ENCODE measurements at regions not wholly inside any gene's neighbourhood (a gene's known extent, or its start where the extent isn't known, plus 50 kb on each side); places are given as distances from the start of the nearest gene placed in this dataset.

DNA sequence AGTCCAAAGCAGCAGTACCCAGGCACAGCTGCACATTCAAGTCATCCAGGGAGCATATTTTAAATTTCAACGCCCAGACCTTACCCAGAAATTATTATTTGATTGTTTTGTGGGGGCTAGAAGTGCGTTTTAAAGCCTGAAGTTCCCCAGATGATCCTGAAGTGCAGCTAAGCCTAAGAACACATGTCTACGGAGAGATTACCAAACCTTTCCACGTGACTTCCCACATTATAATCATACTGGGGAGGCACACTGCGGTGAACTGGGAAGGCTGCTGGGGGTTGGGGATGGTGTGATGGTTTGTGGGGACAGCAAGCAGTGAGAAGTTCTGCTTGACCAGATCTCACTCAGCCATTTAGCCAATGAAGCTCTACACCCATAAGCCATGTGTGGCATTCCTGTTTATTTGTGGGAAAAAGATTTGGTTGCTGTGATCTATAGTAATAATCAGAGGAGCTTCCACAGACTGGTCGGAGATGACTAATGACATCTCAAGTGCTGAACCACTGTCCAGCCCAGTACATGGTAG is 93.4 kb upstream of the CDH6 start:
- DNase-seq (ENCODE audit: extremely low read depth, low read depth, low spot score) = no peak

DNA sequence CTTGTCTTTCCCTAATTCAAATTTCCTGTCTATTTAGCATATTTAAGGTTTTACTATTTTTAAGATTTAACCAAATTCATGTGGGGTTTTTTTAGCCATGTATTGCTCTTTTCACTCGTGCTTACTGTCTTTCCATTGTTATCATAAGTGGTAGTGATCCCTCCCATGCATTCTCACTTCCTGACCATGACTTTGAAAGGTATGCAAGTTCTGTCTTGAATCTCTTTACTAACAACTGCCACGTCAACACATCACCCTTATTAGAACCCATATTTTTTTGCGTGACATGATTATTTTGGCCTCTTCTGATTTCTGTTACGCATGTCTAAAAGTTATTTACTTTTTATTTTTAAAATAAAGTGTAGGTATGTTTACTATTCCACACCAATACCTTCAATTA is 94.7 kb upstream of the CDH6 start:
- DNase-seq (ENCODE audit: extremely low read depth, low read depth, low spot score) = no peak

DNA sequence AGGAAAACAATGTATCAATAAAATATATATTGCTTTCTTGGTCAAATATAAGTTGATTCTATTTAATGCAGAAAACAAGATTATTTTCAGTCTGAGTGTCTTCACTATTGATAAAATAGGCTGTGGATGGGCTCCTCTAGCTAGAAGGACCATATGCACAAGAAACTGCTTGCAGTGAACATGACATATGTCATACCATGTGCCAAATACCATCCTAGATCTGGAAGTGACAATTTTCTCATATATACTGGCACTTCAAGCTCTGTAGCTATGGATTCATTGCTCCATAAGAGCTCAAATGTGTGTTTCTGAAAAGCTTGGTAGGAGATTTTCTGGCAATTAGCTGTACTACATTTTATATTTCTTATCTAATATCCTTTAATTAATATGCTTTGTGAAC is 95.6 kb upstream of the CDH6 start:
- DNase-seq (ENCODE audit: extremely low read depth, low read depth, low spot score) = no peak

DNA sequence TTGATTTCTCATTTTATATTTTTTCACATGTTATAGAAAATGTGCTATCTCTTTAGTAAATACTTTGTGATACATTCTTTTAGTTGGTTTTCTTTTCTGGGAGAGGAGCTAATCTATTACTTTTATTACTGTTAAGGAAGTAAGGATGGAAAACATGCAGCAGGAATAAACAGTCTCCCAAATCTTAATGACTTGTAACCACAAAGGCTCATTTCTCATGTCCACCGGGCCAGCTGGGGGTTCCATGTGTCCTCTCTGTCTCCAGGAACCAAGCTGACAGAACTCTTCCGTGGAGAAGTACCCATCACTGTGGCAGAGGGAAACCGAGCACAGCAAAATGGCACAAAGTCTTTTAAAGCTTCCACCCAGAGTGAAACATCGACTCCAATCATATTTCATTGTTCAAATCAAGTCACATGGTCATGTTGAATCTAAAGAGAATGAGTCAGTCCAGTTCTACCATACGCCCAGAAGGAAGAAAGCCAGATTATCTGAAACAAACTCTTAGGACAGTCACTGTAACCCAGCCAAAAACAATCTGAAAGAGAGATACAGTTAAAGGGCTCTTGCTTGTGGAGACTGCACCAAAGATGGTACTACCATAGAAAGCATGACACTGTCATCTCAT is 97.1 kb upstream of the CDH6 start:
- DNase-seq (ENCODE audit: extremely low read depth, low read depth, low spot score) = no peak

DNA sequence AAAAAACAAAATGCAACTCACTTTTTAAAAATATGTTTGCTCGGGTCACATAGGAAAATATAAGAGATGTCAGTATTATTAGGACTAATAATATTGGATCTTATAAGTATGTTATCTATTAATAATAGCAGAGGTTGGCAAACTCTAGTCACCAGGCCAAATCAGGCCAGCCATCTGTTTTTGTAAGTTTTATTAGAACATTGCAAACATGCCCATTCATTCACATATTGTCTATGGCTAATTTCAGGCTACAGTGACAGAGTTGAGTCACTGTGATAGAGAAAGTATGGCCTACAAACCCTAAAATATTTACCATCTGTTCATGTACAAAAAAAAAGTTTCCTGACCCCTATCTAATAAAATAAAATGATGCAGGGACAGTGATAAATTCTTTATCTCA is 97.7 kb upstream of the CDH6 start:
- DNase-seq (ENCODE audit: extremely low read depth, low read depth, low spot score) = no peak

DNA sequence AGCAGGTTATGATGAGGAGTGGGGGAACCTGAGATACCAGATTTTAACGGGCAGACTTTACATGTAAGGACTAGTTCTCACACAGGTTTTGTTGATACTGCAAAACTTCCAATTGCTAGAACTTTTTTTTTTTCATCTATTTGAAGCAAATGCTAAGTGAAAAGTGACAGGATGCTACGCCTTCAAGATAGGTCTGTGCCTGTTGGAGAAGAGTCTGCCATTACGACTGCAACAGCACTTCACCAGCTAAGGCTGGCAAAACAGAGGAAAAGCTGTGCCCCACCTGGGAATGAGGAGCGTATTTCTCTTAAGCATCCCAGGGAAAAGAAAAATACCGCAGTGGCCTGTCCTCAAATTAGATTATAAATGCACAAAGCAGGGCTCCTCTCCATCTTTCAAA is 102.0 kb upstream of the CDH6 start:
- DNase-seq (ENCODE audit: extremely low read depth, low read depth, low spot score) = no peak

DNA sequence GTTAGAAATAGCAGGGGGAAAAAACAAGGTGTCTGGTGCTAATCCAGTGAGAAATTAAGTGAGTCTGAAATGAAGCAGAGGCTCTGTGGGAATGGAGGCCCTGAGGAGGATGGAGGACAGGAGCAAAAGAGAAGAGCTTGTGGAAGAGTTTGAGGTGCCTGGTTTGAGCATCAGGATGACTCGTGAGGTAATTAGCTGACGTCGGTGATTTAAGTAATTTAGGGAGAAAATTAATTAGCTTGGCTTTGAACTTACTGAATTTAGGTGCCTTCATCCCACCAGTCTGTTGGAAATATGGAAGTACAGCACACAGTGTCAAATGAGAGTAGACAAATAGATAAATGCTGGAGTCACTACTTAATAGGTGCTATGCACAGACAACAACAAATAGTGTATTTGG is 103.0 kb upstream of the CDH6 start:
- no peak for DNase-seq (ENCODE audit: extremely low read depth, low read depth, low spot score)

DNA sequence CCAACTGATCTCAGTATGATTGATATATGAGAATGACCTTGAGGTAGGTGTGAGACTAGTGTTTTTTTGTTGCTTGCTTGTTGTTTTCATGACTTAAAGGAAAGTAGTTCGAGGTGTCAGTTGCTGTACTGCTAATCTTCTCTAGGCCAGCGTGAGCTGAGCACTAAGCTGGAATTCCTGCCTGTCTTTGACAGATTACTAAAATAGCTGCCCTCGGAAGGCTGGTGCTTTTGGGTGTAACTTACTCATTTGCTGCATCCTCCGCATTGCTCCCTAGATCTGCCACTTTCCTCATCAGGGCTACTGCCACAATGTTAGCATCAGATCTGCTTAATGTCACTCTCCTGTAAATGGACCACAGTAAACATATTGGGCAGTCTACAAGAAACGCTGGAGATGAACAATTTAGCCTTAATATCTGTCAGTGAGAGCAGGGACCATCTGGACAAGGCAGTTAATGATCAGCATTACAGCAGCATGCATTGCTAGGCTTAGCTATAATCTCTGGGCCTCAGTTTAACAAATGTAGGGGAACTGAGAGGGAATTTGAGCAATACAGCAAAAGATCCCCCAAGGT is 106.6 kb upstream of the CDH6 start:
- DNase-seq (ENCODE audit: extremely low read depth, low read depth, low spot score) = no peak

DNA sequence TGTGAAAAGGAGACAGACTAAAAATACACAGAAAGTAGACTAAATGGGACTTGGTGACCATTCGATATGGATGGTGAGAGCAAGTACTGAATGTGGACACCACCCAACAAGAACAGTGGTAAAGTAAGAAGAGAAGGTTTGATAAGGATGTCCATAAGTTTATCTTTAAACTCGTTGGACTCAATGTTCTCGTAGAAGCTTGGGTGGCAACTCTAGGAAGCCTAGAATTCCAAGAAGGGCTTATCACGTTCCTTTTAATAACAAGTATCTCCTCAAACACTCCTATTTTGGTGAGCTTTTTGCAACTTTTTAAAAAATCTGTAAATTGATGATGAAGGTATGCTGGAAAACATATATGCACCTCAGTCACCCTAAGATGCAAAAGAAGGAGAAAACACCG is 108.6 kb upstream of the CDH6 start:
- DNase-seq (ENCODE audit: extremely low read depth, low read depth, low spot score) = no peak

DNA sequence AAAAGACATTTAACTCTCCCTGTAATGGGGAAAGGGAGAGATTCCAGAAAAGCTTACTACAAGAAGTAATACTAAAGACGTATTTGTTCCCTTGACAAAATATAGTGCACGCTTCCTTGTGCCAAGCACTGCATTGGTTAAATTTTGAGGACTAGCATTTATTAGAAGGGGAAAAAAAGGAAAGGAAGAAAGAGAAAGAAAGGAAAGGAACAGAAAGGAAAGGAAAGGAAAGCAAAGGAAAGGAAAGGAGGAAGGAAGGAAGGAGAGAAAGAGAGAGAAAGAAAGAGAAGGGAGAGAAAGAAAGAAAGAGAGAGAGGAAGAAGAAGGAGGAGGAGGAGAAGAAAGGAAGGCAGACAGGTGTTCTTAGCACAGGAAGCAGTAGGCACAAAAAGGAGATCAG is 110.1 kb upstream of the CDH6 start:
- DNase-seq (ENCODE audit: extremely low read depth, low read depth, low spot score) = no peak

DNA sequence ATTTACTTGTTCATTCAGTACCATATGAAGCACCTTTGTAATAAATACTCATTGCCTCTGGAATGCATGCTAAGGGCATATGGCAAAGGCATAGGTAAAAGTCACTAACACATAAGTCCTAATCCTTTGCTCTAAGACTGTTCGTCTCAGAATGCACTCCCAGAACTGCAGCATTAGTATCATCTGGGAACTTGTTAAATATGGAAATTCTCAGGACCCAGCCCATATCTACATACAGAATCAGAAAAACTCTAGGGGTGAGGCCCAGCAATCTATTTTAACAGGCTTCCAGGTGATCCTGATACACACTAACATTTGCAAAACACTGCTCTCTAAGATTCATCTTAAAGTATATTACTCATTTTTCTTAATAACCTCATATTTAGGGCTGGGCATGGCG is 113.8 kb upstream of the CDH6 start:
- DNase-seq (ENCODE audit: extremely low read depth, low read depth, low spot score) = no peak

DNA sequence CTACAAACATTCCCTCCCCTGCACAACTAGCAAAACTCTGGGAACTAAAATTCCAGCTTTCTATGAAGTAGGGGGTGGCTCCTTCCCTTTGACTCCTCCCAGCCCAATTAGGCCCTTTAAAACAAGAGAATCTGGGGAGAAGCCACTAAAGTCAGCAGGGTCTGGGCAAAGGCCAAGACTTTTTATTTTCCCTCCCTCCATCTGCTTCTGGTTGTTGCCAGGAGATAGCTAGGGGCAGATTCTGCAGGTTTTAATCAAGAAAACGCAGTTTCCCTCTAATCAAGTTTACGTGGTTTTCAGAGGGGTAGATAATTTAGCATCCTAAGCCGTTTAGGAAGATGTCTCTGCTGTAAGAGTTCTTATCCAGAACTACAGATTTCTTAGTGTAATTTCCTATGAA is 114.5 kb upstream of the CDH6 start:
- DNase-seq (ENCODE audit: extremely low read depth, low read depth, low spot score) = no peak

DNA sequence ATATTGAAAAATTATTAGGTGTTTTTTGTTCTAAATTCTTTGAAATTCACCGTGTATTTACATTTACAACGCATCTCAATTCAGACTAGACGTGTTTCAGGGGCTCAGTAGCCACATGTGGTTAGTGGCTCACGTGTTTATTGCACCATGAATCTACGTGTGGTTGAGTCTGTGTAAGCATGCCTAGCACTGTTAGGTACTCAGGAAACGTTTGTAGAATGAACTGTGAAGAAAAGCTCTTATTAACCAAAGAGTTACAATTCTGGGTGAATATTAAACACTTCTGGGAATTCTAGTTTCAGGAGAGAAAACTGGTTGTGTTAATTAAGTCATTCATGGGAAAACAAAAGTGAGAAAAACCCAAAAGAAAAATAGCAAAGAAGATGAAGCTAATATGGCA is 117.5 kb upstream of the CDH6 start:
- DNase-seq (ENCODE audit: extremely low read depth, low read depth, low spot score) = no peak

DNA sequence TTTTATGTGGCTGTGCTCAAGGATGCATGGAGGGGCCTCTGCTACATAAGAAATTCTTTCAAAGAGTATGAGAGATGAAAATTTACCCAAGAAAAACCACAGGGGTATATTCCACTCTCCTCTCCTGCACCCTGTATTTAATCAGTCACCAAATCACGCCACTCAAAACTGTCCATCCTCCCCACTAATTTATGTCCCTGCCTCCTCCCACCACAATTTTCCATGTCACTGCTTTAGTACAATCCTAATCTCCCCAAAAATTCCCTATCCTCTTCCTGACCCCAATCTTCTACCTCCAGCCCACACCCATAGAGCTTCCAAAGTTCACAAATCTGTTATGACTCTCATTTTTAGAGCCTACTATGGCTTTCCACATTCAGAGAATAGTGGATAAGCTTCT is 125.2 kb upstream of the CDH6 start:
- DNase-seq (ENCODE audit: extremely low read depth, low read depth, low spot score) = no peak

DNA sequence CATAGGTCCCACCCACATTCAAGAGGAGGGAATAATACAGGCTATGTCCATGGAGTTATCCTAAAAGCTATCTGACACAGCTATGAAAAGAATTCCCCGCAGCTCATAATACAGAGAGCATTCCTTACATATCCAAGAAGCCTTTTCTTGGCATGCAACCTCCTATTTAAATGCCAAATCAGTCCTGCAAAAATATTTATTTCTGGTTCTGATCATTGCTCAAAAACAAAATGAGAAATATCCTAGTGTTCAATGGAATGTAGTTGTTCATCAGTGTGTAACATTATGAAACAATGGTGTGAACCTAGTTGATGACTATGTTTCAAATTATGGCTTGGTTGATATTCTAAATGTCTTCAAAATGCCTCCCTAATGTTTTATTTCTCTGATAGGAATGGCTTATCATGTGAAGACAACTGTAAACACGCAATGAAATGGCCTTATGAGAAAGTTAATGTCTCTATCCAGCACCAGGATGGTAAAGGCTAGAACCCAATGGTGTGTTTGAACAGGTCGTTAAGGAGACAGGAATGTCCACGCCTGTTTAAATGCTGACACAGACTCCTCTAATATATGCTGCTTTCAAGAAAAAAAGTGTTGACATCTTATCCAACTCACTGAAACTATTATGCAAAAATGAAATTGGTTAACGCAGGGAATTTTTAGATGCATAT is 126.7 kb upstream of the CDH6 start:
- DNase-seq (ENCODE audit: extremely low read depth, low read depth, low spot score) = no peak

DNA sequence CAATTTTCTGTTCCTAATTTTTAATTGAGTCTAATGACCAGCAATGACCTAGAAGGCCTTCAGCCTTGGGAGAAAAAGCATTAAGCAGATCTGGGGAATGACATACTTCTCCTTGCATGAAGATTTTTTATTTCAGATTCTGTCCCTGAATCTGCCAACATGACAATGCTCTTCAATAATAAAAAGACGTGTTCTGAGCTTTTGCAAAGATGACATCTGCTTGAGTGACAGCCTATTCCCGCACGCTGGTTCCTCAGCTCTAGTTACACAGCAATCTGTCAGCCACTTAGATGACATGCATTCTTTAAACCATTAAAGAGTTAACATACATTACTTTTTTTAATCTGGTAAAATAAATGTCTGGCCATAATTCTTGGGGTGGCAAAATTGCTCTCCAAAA is 129.3 kb upstream of the CDH6 start:
- DNase-seq (ENCODE audit: extremely low read depth, low read depth, low spot score) = no peak

DNA sequence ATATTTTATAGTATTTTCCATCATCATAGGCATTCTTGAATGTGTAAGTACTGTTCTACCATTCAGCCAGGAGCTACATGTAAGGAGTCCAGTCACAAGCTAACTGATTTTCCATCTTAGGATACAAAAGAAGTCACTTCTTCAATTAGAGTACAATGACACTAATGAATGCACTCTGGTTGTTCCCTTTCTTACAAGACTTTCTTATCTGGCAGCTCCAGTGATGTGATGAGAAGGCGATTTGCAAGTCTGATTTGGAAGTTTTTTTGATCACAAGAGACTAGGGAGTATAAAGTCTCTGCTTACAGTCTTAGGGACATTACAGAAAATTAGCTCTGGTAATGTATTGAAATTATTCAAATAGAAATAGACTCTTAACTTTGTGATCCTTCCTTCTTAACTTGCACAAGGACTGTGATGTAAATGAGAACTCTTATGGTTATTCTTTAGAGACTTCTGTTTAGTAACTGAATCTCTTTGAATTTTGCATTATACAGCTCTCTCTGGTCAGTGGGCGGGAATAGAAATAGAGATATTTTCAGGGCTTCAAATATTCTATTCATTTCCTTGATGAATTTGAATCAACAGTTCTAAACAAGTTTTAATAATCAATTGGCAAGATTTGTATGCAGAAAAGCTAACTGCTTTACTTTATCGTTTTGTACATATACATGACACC is 130.4 kb upstream of the CDH6 start:
- no peak for DNase-seq (ENCODE audit: extremely low read depth, low read depth, low spot score)

DNA sequence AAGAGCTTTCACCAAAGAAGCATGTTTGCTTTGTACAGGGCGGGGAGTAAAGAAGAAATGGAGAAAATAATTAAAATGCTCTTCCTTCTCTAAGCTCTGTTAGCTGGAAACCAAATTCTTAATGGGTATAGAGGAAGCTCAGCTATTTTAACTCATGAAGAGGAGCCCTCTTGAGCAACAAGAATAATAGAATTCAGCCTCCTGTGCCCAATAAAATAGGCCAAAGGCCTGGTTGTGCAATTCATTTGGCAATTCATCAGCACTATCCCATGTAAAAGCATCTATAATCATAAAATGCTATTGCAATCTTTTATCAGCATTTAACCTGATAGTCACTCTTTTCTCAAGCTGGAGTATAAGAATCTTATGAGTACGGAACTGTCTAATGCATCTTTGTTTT is 133.6 kb upstream of the CDH6 start:
- no peak for DNase-seq (ENCODE audit: extremely low read depth, low read depth, low spot score)

DNA sequence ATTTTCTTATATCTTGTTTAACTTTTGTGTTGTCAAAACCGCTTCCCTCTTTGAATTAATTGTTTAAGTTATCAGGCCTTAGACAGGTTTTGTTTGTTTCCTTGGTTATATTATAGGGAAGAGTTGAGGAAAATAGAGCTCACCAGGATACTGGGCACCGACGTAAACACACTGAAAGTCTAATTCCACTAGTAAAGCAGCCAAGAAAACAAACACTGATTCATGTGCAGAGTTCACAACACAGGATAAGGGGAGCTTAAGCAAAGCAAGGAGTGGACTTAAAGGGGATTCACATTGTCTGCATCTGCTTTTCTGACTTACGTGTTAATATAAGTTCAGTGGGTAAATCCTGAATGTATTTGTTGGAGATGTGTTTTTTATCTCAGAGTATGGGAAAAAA is 139.0 kb upstream of the CDH6 start:
- no peak for DNase-seq (ENCODE audit: extremely low read depth, low read depth, low spot score)

DNA sequence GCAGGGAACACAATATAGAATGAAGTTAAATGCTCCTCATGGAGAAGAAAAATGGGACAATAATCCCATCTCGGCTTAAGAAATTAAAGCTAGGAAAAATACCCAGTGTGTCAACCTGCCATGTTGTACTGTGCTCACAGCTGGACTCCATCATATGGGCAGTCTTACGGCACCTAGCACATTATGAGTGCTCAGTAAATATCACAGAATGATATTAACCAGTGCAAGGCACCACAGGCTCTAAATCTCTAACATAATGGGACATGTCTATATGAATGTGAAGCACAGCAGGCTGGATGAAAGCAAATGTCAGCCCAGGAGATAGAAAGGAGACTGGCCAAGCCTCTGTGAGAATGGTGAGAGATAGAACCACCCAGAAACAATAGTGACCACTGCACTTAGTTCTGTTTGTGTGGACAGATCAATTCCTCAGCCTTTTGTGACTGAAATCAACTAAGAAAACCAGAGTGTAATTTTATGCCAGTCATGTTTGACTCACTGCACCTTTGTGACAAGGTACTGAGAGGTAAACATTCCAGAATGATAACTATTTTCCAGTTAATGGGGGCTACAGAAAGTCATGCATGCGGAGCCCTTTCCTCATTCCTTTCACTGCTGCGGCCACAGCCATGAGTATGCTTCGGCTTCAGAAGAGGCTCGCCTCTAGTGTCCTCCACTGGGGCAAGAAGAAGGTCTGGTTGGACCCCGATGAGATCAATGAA is 140.4 kb upstream of the CDH6 start:
- DNase-seq (ENCODE audit: extremely low read depth, low read depth, low spot score) = no peak

DNA sequence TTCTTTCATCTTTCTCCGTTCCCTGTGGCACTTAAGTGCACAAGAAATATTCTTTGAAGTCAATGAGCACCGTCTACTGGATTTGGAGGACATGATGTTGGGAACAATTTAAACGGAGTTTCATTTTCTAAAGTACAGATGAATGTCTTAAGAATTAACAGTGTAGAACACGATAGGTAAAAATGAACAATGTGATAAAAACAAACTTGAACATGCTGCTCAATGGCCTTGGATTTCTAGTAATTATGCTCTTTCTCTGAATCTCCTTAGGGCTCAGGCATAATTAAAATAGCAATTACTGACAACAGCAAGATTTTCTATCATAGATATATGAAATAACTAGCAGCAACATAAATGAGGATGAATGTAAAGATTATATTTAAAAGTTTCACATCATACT is 142.2 kb upstream of the CDH6 start:
- no peak for DNase-seq (ENCODE audit: extremely low read depth, low read depth, low spot score)

Data from glomerular endothelial cell (primary cell).